H9 (cell line): ENCODE measurements at regions not wholly inside any gene's neighbourhood (a gene's known extent, or its start where the extent isn't known, plus 50 kb on each side); places are given as distances from the start of the nearest gene placed in this dataset.

Source experiments
- DNase-seq: peaks from one replicate; pipeline ENCODE4 v3.0.0-alpha.2; 2017
- H2AFZ ChIP-seq: one replicate; pipeline ENCODE4 v1.6.1; 2013; ENCODE audit warnings: mild to moderate bottlenecking, low read length, control low read depth, moderate library complexity
- H2AK5ac ChIP-seq: 2 replicates; pipeline ENCODE4 v1.6.1; 2013; ENCODE audit warnings: low read length, control low read depth, mixed read lengths; ENCODE audit not compliant: insufficient read length
- H2BK120ac ChIP-seq: one replicate; pipeline ENCODE4 v1.6.1; 2013; ENCODE audit warnings: low read depth, mild to moderate bottlenecking, low read length, control low read depth, inconsistent platforms; ENCODE audit not compliant: poor library complexity, severe bottlenecking
- H2BK12ac ChIP-seq: 2 replicates; pipeline ENCODE4 v1.6.1; 2013; ENCODE audit warnings: low read length, control low read depth, mixed read lengths, low read depth; ENCODE audit not compliant: insufficient read length
- H2BK15ac ChIP-seq: 2 replicates; pipeline ENCODE4 v1.6.1; 2013; ENCODE audit warnings: low read depth, low read length, control low read depth
- H2BK20ac ChIP-seq: one replicate; pipeline ENCODE4 v1.6.1; 2013; ENCODE audit warnings: low read depth, mild to moderate bottlenecking, low read length, control low read depth, inconsistent platforms; ENCODE audit not compliant: poor library complexity, severe bottlenecking
- H2BK5ac ChIP-seq: 2 replicates; pipeline ENCODE4 v1.6.1; 2013; ENCODE audit warnings: low read length, control low read depth, mixed read lengths; ENCODE audit not compliant: insufficient read length
- H3K14ac ChIP-seq: 2 replicates; pipeline ENCODE4 v1.6.1; 2013; ENCODE audit warnings: low read length, control low read depth; ENCODE audit not compliant: insufficient read depth
- H3K18ac ChIP-seq: 2 replicates; pipeline ENCODE4 v1.6.1; 2013; ENCODE audit warnings: low read depth, mild to moderate bottlenecking, mixed read lengths, low read length, control low read depth; ENCODE audit not compliant: insufficient read length
- H3K23ac ChIP-seq: 2 replicates; pipeline ENCODE4 v1.6.1; 2013; ENCODE audit warnings: low read length, control low read depth, mixed read lengths, low read depth; ENCODE audit not compliant: insufficient read length
- H3K23me2 ChIP-seq: 2 replicates; pipeline ENCODE4 v1.6.1; 2013; ENCODE audit warnings: low read depth, mild to moderate bottlenecking, mixed read lengths, low read length, control low read depth; ENCODE audit not compliant: insufficient read length, poor library complexity, severe bottlenecking
- H3K27ac ChIP-seq: 2 replicates; pipeline ENCODE4 v1.5.1; 2013; ENCODE audit warnings: low read length, control low read depth, mixed read lengths, low read depth; ENCODE audit not compliant: insufficient read length
- H3K27me3 ChIP-seq: 2 replicates; pipeline ENCODE4 v1.6.1; 2013; ENCODE audit warnings: low read length, control low read depth, inconsistent platforms; ENCODE audit not compliant: insufficient read depth
- H3K4ac ChIP-seq: 2 replicates; pipeline ENCODE4 v1.6.1; 2013; ENCODE audit warnings: low read depth, mild to moderate bottlenecking, control low read depth, inconsistent platforms, low read length, moderate library complexity
- H3K4me1 ChIP-seq: 2 replicates; pipeline ENCODE4 v1.6.1; 2013; ENCODE audit warnings: low read length, control low read depth, inconsistent platforms; ENCODE audit not compliant: insufficient read depth
- H3K4me2 ChIP-seq: 2 replicates; pipeline ENCODE4 v1.6.1; 2013; ENCODE audit warnings: low read length, control low read depth, mixed read lengths; ENCODE audit not compliant: insufficient read length, insufficient read depth
- H3K56ac ChIP-seq: 2 replicates; pipeline ENCODE4 v1.6.1; 2013; ENCODE audit warnings: low read depth, mild to moderate bottlenecking, mixed read lengths, low read length, control low read depth; ENCODE audit not compliant: insufficient read length
- H3K79me1 ChIP-seq: 2 replicates; pipeline ENCODE4 v1.6.1; 2013; ENCODE audit warnings: low read depth, mild to moderate bottlenecking, moderate library complexity, low read length, control low read depth, inconsistent platforms; ENCODE audit not compliant: insufficient read depth, poor library complexity, severe bottlenecking
- H3K79me2 ChIP-seq: 2 replicates; pipeline ENCODE4 v1.6.1; 2013; ENCODE audit warnings: low read length, control low read depth, inconsistent platforms; ENCODE audit not compliant: insufficient read depth
- H3K9ac ChIP-seq: 2 replicates; pipeline ENCODE4 v1.6.1; 2013; ENCODE audit warnings: low read length, control low read depth, mixed read lengths; ENCODE audit not compliant: insufficient read length; ENCODE audit errors: extremely low read depth
- H3K9me3 ChIP-seq: one replicate; pipeline ENCODE4 v1.6.1; 2013; ENCODE audit warnings: low read depth, low read length, inconsistent platforms; ENCODE audit not compliant: control insufficient read depth
- H3T11ph ChIP-seq: one replicate; pipeline ENCODE4 v1.6.1; 2013; ENCODE audit warnings: mild to moderate bottlenecking, low read length, control low read depth, inconsistent platforms
- H4K20me1 ChIP-seq: one replicate; pipeline ENCODE4 v1.6.1; 2013; ENCODE audit not compliant: control insufficient read depth, insufficient read length, insufficient read depth
- H4K5ac ChIP-seq: 2 replicates; pipeline ENCODE4 v1.6.1; 2013; ENCODE audit warnings: low read depth, mild to moderate bottlenecking, mixed read lengths, low read length, control low read depth; ENCODE audit not compliant: insufficient read length
- H4K8ac ChIP-seq: replicated peaks from 2 replicates; pipeline ENCODE4 v1.6.1; 2013; ENCODE audit warnings: low read length, control low read depth, mixed read lengths, low read depth; ENCODE audit not compliant: insufficient read length
- H4K91ac ChIP-seq: 2 replicates; pipeline ENCODE4 v1.6.1; 2013; ENCODE audit warnings: low read depth, mild to moderate bottlenecking, moderate library complexity, mixed read lengths, low read length, control low read depth; ENCODE audit not compliant: insufficient read length
- H3K27ac Mint-ChIP-seq, 3 experiments: 2 replicates in 2 of 3; 3 replicates in 1 of 3; pipeline ENCODE4 v1.8.0; 2020 to 2021; ENCODE audit warnings: mixed read lengths in 3 of 3, mild to moderate bottlenecking in 1 of 3, moderate library complexity in 1 of 3
- H3K27me3 Mint-ChIP-seq: 2 replicates; pipeline ENCODE4 v1.8.0; 2021; ENCODE audit warnings: low read depth, mild to moderate bottlenecking, moderate library complexity, mixed read lengths
- H3K36me3 Mint-ChIP-seq, 3 experiments: 2 replicates in 2 of 3; 3 replicates in 1 of 3; pipeline ENCODE4 v1.8.0; 2020 to 2021; ENCODE audit warnings: low read depth in 3 of 3, mixed read lengths in 3 of 3; ENCODE audit not compliant: insufficient read depth in 1 of 3
- H3K4me1 Mint-ChIP-seq, 2 experiments: 2 replicates each; pipeline ENCODE4 v1.8.0; 2020; ENCODE audit warnings: mixed read lengths in 2 of 2
- H3K4me3 Mint-ChIP-seq, 2 experiments: 2 replicates in 1 of 2; 3 replicates in 1 of 2; pipeline ENCODE4 v1.8.0; 2020 to 2021; ENCODE audit warnings: mild to moderate bottlenecking in 2 of 2, mixed read lengths in 2 of 2, moderate library complexity in 1 of 2
- H3K9me3 Mint-ChIP-seq, 2 experiments: 2 replicates in 1 of 2; 3 replicates in 1 of 2; pipeline ENCODE4 v1.8.0; 2020; ENCODE audit warnings: mild to moderate bottlenecking in 2 of 2, mixed read lengths in 2 of 2, moderate library complexity in 1 of 2
- TF ChIP-seq, protein P1 (sequence below): fragments of 200-600 bp; sonication (generic); conservative IDR thresholded peaks from 3 replicates; pipeline ENCODE4 v1.8.0; 2021; ENCODE audit warnings: antibody characterized with exemption, mild to moderate bottlenecking

DNA sequence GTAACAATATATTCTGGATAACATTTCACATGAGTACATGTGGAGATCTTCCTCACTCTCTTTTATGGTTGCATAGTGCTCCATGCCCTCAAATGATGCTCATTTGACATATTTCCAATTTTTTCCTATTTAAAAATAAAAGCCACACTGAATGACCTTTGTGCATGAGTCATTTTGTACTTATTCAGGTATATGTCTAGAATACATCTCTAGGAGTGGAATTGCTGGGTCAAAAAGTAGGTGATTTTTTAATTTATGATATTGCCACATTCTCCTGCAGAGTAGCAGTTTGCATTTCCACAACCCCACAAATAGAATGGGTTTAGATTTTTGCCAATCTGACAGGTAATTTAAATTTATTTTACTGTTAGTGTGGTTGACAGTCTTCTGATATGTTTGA is 104.8 kb downstream of the RPAP3 start:
- TF ChIP-seq, protein P1, sequence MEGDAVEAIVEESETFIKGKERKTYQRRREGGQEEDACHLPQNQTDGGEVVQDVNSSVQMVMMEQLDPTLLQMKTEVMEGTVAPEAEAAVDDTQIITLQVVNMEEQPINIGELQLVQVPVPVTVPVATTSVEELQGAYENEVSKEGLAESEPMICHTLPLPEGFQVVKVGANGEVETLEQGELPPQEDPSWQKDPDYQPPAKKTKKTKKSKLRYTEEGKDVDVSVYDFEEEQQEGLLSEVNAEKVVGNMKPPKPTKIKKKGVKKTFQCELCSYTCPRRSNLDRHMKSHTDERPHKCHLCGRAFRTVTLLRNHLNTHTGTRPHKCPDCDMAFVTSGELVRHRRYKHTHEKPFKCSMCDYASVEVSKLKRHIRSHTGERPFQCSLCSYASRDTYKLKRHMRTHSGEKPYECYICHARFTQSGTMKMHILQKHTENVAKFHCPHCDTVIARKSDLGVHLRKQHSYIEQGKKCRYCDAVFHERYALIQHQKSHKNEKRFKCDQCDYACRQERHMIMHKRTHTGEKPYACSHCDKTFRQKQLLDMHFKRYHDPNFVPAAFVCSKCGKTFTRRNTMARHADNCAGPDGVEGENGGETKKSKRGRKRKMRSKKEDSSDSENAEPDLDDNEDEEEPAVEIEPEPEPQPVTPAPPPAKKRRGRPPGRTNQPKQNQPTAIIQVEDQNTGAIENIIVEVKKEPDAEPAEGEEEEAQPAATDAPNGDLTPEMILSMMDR: no peak
- Histone ChIP-seq H4K20me1 (no peaks in the 10 kb centered on the region), H2BK120ac (no peak overlapping the region)

More for the DNA sequence above, 104.8 kb downstream of the RPAP3 start:
- Histone ChIP-seq H3K27ac (no peak overlapping the region), H2BK12ac (no peak overlapping the region), H3K23ac (no peak overlapping the region), H4K91ac (no peak overlapping the region), H2AK5ac (no peak overlapping the region), H2BK15ac (no peak overlapping the region), H3K4me1 (no peaks in the 10 kb centered on the region), H4K8ac (no peak overlapping the region), H3K18ac (no peak overlapping the region), H3K79me1 (no peaks in the 10 kb centered on the region), H3K4me2 (no peak overlapping the region), H3K9me3 (no peaks in the 10 kb centered on the region), H3T11ph (no peak overlapping the region), H2BK5ac (no peak overlapping the region), H3K4ac (no peak overlapping the region), H4K5ac (no peak overlapping the region), H3K79me2 (no peaks in the 10 kb centered on the region), H2BK20ac (no peak overlapping the region), H3K9ac (no peak overlapping the region), H2AFZ (no peak overlapping the region), H3K23me2 (no peaks in the 10 kb centered on the region), H3K27me3 (no peaks in the 10 kb centered on the region), H3K14ac (no peak overlapping the region), H3K56ac (no peak overlapping the region)
- peaks cover 0 to 6% of the 10 kb centered on the region in 2 experiments; a peak in 1 of 4 replicates for H3K4me1 Mint-ChIP-seq
- no peak for DNase-seq
- H3K4me3 Mint-ChIP-seq: no peak overlapping the region
- H3K36me3 Mint-ChIP-seq: peaks cover 5 to 14% (median 13%) of the 10 kb centered on the region in 3 experiments; a peak in 6 of 7 replicates
- no peak overlapping the region for H3K27ac Mint-ChIP-seq
- H3K9me3 Mint-ChIP-seq: peaks cover 16 to 18% of the 10 kb centered on the region in 2 experiments; a peak in 3 of 5 replicates
- no peaks in the 10 kb centered on the region for H3K27me3 Mint-ChIP-seq
